Gastrocnemius medialis (tissue), 4 donors: ENCODE measurements at regions not wholly inside any gene's neighbourhood (a gene's known extent, or its start where the extent isn't known, plus 50 kb on each side); places are given as distances from the start of the nearest gene placed in this dataset.
"Not testable (repeated sequence)": the region's sequence is repeated elsewhere in the genome, so short reads cannot be mapped to it uniquely, and the experiment has no call there.

Source experiments
- ATAC-seq, 2 donors: fragments of 150-250 bp; one replicate each; pipeline ENCODE4 v1.9.1; 2016
- DNase-seq, 2 donors: peaks; one replicate each; pipeline ENCODE4 v3.0.0-alpha.2; 2019
- H3K27ac ChIP-seq, 4 donors: fragments of 200-600 bp; sonication (generic); 1 replicate in 1 of 4; 2 replicates in 3 of 4; pipeline ENCODE4 v1.5.1; 2016 to 2018; ENCODE audit warnings: mild to moderate bottlenecking in 2 of 4, moderate library complexity in 1 of 4
- H3K27me3 ChIP-seq, 3 donors: fragments of 200-600 bp; sonication (generic) in 2 of 3; 1 replicate in 1 of 3; 2 replicates in 2 of 3; pipeline versions ENCODE4 v1.5.1 to v1.6.0; 2016 to 2019; ENCODE audit warnings: mild to moderate bottlenecking in 1 of 3, moderate library complexity in 1 of 3
- H3K36me3 ChIP-seq, 2 donors: fragments of 200-600 bp; sonication (generic) in 1 of 2; one replicate each; pipeline ENCODE4 v1.5.1; 2017 to 2018
- H3K4me1 ChIP-seq, 2 donors: fragments of 200-600 bp; sonication (generic) in 1 of 2; one replicate each; pipeline ENCODE4 v1.5.1; 2016 to 2017; ENCODE audit warnings: mild to moderate bottlenecking in 2 of 2
- H3K4me3 ChIP-seq, 4 donors: fragments of 200-600 bp; sonication (generic) in 3 of 4; 1 replicate in 1 of 4; 2 replicates in 3 of 4; pipeline ENCODE4 v1.5.1; 2016 to 2019; ENCODE audit warnings: mild to moderate bottlenecking in 2 of 4
- H3K9me3 ChIP-seq, 3 donors: fragments of 200-600 bp; sonication (generic) in 2 of 3; 1 replicate in 1 of 3; 2 replicates in 2 of 3; pipeline ENCODE4 v1.5.1; 2016 to 2019
- POLR2A ChIP-seq, 2 donors: fragments of 450-650 bp; IDR thresholded peaks; one replicate each; pipeline ENCODE4 v1.6.1; 2017; ENCODE audit warnings: antibody characterized with exemption in 2 of 2, mild to moderate bottlenecking in 2 of 2, moderate library complexity in 2 of 2
- in situ Hi-C, 4 donors: fragments of 200-750 bp; cut with MboI; loops; one replicate each; pipeline versions ENCODE4 v1.15.0 to v1.8.0; 2017; ENCODE audit warnings: low sequenced_read_pairs in 4 of 4
- intact Hi-C: fragments of 100-400 bp; cut with DNase I; formaldehyde crosslinking; loops from one replicate; pipeline ENCODE4 v1.15.1; 2023; ENCODE audit warnings: low total_unique reads
- TF ChIP-seq, protein P1 (sequence below), 5 experiments: fragments of 450-650 bp in 3 of 5; fragments of 200-600 bp in 2 of 5; sonication (generic) in 2 of 5; IDR thresholded peaks in 4 of 5; conservative IDR thresholded peaks in 1 of 5; 1 replicate in 4 of 5; 2 replicates in 1 of 5; pipeline ENCODE4 v1.5.1; 2016 to 2019; ENCODE audit warnings: antibody characterized with exemption in 5 of 5, mild to moderate bottlenecking in 3 of 5, moderate library complexity in 3 of 5

GRCh38 chr20:54922096-54922495 is 446.7 kb downstream of the DOK5 start:
- Histone ChIP-seq H3K36me3 (no peaks in the 10 kb centered on the region), H3K27ac (no peak overlapping the region), H3K27me3 (no peaks in the 10 kb centered on the region), H3K4me3 (no peak overlapping the region), H3K9me3 (no peaks in the 10 kb centered on the region), H3K4me1 (no peaks in the 10 kb centered on the region)
- intact Hi-C loops (no loop called here), in situ Hi-C loops (no loop called here)
- no peak for ATAC-seq
- TF ChIP-seq, protein P1, sequence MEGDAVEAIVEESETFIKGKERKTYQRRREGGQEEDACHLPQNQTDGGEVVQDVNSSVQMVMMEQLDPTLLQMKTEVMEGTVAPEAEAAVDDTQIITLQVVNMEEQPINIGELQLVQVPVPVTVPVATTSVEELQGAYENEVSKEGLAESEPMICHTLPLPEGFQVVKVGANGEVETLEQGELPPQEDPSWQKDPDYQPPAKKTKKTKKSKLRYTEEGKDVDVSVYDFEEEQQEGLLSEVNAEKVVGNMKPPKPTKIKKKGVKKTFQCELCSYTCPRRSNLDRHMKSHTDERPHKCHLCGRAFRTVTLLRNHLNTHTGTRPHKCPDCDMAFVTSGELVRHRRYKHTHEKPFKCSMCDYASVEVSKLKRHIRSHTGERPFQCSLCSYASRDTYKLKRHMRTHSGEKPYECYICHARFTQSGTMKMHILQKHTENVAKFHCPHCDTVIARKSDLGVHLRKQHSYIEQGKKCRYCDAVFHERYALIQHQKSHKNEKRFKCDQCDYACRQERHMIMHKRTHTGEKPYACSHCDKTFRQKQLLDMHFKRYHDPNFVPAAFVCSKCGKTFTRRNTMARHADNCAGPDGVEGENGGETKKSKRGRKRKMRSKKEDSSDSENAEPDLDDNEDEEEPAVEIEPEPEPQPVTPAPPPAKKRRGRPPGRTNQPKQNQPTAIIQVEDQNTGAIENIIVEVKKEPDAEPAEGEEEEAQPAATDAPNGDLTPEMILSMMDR (IDR thresholded peaks at IDR 0.05 in 4 of 5, conservative IDR thresholded peaks at IDR 0.05 in 1 of 5): no peak
- TF ChIP-seq POLR2A (IDR thresholded peaks at IDR 0.05): no peak
- no peak for DNase-seq

GRCh38 chr20:54920491-54920890 is 445.1 kb downstream of the DOK5 start:
- H3K4me1 ChIP-seq: no peaks in the 10 kb centered on the region
- no peak overlapping the region for H3K4me3 ChIP-seq
- no peak overlapping the region for H3K27ac ChIP-seq
- no peaks in the 10 kb centered on the region for H3K9me3 ChIP-seq
- DNase-seq: no peak
- no peaks in the 10 kb centered on the region for H3K27me3 ChIP-seq
- intact Hi-C loops (no loop called here), in situ Hi-C loops (no loop called here)
- H3K36me3 ChIP-seq: no peaks in the 10 kb centered on the region
- ATAC-seq: no peak
- TF ChIP-seq, protein P1 (IDR thresholded peaks at IDR 0.05 in 4 of 5, conservative IDR thresholded peaks at IDR 0.05 in 1 of 5): no peak
- no peak for TF ChIP-seq POLR2A (IDR thresholded peaks at IDR 0.05)

GRCh38 chr20:54918993-54919392 is 443.6 kb downstream of the DOK5 start:
- in situ Hi-C loops, H3K4me1 ChIP-seq, intact Hi-C loops, DNase-seq, H3K36me3 ChIP-seq, H3K27me3 ChIP-seq, H3K4me3 ChIP-seq, H3K27ac ChIP-seq, H3K9me3 ChIP-seq, ATAC-seq: not testable (repeated sequence)

DNA sequence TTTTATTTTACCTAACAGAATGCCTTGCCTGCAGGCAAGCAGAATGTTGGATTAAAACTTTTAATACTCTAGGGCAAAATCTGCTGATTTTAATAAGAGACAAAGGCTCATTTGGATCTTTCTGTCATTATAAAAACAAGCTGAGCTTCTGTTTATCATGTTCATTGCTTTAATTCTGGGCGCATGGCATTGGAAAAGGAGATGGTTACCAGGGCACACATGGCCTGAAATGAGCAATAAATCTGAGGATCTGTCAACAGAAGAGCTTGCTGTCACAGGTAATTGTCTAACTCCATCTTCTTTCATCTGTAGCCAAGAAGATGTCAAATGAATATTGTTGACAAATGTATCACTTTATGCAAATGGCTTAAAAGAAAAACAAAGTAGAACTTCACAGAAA is 439.6 kb downstream of the DOK5 start:
- no peaks in the 10 kb centered on the region for H3K27me3 ChIP-seq
- H3K9me3 ChIP-seq: no peaks in the 10 kb centered on the region
- TF ChIP-seq POLR2A (IDR thresholded peaks at IDR 0.05): no peak
- TF ChIP-seq, protein P1 (IDR thresholded peaks at IDR 0.05 in 4 of 5, conservative IDR thresholded peaks at IDR 0.05 in 1 of 5): no peak
- DNase-seq (no peak), ATAC-seq (no peak)
- H3K36me3 ChIP-seq: no peaks in the 10 kb centered on the region
- no peak overlapping the region for H3K27ac ChIP-seq
- H3K4me3 ChIP-seq: no peak overlapping the region
- no peaks in the 10 kb centered on the region for H3K4me1 ChIP-seq
- in situ Hi-C loops (no loop called here), intact Hi-C loops (no loop called here)

DNA sequence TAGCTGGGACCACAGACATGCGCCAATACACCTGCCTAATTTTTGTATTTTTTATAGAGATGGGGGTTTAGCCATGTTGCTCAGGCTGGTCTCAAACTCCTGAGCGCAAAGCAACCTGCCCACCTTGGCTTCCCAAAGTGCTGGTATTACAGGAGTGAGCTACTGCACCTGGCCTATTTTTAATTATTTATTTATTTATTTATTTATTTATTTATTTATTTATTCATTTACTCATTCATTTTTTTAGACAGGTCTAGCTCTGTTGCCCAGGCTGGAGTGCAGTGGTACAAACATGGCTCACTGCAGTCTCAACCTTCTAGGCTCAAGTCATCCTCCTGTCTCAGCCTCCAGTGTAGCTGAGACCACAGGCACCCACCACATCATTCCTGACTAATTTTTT is 434.3 kb downstream of the DOK5 start:
- H3K27me3 ChIP-seq: no peaks in the 10 kb centered on the region
- in situ Hi-C loops: no loop called here
- no peak overlapping the region for H3K27ac ChIP-seq
- ATAC-seq: no peak
- H3K4me1 ChIP-seq: no peaks in the 10 kb centered on the region
- TF ChIP-seq, protein P1 (IDR thresholded peaks at IDR 0.05 in 4 of 5, conservative IDR thresholded peaks at IDR 0.05 in 1 of 5): no peak
- TF ChIP-seq POLR2A (IDR thresholded peaks at IDR 0.05): no peak
- H3K9me3 ChIP-seq: no peaks in the 10 kb centered on the region
- no peaks in the 10 kb centered on the region for H3K36me3 ChIP-seq
- intact Hi-C loops: no loop called here
- DNase-seq: no peak
- H3K4me3 ChIP-seq: no peak overlapping the region

DNA sequence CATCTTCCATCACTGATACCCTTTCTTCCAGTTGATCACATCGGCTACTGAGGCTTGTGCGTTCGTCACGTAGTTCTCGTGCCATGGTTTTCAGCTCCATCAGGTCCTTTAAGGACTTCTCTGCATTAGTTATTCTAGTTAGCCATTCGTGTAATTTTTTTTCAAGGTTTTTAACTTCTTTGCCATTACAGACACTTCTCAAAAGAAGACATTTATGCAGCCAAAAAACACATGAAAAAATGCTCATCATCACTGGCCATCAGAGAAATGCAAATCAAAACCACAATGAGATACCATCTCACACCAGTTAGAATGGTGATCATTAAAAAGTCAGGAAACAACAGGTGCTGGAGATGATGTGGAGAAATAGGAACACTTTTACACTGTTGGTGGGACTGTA is 430.7 kb downstream of the DOK5 start:
- H3K4me3 ChIP-seq, H3K4me1 ChIP-seq, H3K9me3 ChIP-seq, H3K27me3 ChIP-seq, H3K36me3 ChIP-seq, in situ Hi-C loops, intact Hi-C loops, H3K27ac ChIP-seq, ATAC-seq, DNase-seq: not testable (repeated sequence)
